Stimulated activated CD8-positive, alpha-beta memory T cell treated with anti-CD3 and anti-CD28 coated beads, Interleukin-15, amount 100 ng/mL, for 48 hours (primary cell): ENCODE measurements at regions not wholly inside any gene's neighbourhood (a gene's known extent, or its start where the extent isn't known, plus 50 kb on each side); places are given as distances from the start of the nearest gene placed in this dataset.

Experiments
- DNase-seq, 2 donors: peaks; one replicate each; pipeline ENCODE4 v3.0.0-alpha.2; 2020; ENCODE audit warnings: low read depth in 2 of 2

DNA sequence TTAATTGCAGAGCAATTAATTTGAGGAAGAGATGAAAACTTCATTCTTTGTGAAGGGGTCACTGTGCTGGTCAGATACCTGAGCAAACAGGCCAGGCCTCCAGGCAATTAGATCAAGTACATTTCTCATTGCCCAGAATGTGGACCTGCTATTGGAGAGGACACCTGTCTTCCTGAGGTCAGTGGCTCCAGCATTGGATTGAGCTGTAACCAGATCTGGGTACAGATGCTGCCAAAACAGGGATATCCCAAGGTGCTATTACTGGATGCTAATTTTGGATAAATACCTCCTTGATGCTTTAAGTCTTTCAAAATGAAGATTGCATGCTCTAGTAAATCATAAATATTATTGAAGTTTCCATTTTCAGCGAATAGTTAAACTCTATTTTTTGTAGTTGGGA, 131.5 kb downstream of the FAM161A start:
- no peak for DNase-seq

DNA sequence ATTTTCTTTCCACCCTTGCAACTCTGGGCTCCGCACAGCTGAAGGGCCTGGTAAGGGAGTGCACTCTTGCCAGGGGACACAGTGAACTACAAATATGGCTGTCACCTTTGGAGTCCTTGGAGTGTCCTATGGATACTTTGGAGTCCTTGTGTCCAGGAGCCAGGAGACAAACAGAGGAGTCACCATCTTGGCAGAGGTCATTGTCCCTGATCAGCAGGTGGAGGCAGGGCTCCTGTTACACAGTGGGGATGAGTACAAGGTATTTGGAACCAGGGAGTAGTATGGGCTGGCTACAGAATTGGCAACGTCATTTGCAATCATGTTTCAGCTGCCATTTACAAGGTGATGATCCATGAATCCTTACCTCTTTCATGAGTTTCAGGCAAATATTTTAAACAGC, 132.5 kb downstream of the FAM161A start:
- DNase-seq: no peak

DNA sequence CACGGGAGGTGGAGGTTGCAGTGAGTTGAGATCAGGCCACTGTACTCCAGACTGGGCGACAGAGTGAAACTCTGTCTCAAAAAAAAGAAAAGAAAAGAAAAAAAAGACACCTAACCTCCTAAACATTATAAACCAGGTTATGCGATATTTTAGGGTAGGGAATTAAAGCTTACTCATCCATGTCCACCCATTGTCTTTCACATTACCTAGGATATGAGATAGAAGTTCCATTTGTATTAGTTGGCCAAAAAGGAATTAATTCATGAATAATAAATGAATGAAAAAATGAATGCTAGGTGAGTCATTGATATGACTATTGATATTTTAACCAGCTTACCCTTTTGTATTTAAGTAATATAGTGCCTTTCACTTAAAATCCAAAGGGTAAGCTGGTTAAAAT, 132.9 kb downstream of the FAM161A start:
- DNase-seq: no peak

DNA sequence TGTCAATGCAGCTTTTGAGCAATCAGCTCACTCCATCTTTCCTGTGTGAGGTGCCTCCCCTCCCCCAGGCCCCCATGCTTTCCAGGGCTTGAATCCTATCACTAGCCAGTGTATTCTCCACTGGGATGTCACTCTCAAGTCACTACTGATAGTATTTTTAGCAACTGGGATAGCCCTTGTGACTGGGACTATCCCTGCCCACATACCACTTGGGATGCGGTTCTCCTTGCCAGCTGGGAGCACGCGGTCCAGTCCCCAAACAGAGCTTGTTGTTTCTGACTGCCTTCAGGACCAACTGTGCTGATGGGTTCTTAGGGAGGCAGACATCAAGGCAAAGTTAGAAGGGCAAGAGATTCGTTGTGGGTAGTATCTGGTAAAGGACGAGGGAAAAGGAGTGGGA, 134.9 kb downstream of the FAM161A start:
- no peak for DNase-seq

DNA sequence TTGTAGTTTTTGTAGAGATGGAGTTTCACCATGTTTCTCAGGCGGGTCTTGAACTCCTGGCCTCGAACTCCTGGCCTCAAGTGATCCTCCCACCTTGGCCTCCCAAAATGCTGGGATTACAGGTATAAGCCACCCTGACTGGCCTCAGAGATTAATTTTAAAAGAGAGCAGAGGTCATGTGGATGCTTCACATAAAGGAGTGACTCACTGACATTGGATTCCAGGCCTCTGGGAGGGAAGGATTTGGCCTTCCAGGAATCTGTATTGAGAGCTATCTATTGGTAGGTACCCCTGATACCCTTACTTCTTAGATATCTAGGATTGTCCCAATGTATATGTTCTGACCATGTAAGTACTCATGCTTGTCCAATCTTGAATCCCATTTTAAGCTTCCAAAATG, 138.4 kb downstream of the FAM161A start:
- DNase-seq: no peak

DNA sequence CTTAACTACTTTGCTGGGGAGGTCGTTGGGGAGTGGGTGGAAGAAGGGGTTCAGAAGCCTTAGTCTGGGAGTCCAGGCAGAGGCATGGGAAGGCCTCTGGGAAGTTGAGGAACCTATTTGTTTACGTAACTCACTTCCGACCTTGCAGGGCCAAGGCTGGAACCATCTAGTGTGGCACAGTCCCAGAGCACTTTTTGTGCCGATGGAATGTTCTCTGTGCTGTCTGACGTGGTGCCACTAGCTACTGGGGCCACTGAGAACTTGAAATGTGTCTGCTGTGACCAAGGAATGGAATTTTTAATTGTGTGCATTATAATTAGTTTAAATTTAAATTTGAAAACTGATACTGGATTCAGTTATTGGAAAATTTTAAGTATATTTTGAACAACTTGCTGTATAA, 139.7 kb downstream of the FAM161A start:
- DNase-seq: no peak

DNA sequence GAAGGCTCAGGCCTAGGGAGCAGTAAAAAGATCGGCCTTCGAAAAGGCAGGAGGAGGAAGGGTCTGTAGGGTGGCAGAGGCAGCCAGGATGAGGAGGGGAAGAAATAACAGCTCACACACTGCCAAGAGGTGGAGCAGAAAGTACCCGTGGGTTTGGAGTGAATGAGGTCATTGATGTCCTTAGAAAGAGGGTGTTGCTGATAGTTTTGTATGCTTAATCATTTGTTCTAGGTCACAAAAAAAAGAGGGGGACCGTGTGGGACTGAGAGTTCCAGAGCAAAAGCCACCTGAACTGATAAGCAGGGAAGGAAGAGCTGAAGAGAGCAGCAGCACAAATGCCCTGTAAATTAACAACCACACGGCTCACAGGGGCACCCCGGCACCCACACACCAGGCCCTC, 140.4 kb downstream of the FAM161A start:
- no peak for DNase-seq

DNA sequence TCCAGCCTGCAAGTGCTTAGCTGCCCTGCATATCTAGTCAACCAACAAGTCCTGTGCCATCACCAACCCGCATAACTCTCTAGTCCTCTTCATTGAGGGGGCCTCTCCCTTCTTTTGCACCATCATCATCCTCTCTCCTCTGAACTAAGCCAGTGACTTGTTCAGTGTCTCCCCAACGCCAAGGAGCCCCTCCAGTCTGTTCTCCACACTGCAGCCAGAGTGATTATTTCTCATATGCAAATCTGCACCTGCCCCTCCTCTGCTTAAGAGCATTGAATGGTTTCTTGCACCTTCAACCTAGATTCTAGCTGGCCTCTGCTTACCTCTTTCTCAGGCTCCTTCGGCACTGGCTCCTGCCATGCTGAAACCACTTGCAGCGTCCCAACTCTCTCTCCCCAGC, 141.8 kb downstream of the FAM161A start:
- DNase-seq: no peak

DNA sequence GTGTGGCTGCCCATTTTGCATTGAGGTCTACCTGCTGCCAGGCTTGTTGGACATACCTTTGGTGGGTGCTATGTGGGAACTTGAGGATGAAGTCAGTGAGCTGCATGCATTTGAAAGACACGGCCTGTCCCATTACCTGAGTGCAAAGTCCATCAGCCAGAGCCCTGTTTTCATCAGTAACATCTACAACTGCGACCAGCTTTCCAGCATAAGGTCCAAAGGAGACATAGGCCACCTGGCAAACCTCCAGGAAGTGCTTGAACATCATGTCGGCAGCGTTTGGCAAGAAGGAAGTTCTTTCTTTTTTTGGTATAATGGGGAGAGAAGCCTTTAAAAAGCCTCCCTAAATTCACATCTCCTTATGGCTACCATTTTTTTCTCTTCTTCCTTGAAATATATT, 143.1 kb downstream of the FAM161A start:
- DNase-seq: no peak

DNA sequence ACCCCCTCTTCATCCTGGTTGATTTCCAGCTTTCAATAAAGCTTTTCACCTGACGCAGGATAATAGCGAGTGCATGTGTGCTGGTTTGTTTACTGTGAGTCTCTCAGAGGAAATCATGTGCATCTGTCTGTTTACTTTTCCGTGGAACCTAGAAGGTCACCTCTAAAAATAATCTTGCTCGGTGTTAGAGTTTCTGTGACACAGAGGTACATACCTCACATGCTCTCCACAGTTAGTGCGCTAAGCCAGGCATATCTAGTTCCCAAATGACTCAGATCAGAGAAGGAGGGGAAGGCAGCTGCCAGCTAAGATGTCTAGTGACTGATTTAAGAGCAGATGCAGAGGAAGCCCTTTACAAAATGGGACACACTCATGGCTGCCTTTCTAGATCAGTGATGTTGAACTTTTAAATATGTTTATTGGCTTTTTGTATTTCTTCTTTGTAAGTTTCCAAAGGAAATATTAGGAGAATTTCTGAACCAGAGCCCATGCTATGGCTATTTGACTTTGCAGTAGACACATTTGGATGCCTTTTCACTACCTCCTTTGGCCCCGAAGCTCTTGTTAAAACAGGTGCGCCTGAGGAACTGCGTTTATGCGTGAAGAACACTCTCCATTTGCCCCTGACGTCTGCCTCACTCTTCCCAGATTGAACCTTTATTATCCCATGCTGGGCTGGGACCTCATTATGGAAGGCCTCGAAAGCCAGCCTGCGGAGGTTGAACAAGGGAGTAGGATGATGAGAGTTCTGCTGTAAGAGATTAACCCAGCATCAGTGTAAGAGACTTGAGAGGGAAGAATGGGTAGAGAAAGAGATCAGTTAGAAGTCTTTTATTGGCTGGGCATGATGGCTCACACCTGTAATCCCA, 145.6 kb downstream of the FAM161A start:
- no peak for DNase-seq

DNA sequence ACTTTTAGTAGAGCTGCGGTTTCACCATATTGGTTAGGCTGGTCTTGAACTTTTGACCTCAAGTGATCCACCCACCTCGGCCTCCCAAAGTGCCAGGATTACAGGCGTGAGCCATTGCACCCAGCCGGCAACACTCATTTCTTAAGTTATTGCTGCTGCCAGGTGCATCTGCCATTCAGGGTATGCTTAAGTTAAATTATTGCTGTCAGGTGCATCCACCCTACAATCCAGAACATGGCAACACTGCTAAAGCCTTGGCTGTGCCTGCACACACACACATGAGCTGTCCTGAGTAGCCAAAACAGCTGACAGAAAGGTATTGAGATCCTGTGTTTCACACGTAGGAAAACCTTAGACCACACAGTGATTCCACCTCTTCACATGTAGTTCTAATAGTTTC, 148.2 kb downstream of the FAM161A start:
- DNase-seq: no peak

DNA sequence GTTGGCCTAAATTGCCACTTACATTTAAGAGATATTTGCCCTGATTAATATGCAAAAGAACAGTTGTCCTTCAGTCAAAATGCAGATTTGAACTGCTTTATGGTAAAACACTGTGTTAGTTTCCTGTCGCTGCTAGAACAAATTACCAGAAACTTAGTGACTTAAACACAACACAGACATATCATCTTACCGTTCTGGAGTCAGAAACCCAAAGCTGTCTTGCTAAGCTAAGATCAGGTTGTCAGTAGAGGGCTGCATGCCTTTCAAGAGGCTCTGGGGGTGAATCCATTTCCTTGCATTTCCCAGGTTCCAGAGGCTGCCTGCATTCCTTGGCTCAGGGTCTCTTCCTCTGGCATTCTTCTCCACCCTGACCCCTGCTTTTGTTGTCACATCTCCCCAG, 149.5 kb downstream of the FAM161A start:
- no peak for DNase-seq

DNA sequence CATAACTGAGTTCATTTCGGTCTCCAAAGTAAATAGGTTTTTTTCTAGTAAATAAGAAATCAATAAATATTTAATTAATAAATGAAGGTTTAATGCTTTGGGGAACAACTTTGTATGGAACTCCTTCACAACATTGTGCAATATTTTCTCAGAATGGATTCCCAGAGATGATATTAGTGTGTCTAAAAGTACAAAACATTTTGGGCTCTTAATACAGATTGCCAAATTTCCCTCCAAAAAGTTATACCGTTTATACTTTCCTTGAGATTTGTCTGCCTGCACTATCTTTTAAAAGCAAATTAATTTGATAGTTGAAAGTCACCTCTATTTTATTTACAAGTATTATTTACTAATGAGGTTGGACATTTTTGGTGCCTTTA, 151.8 kb downstream of the FAM161A start:
- no peak for DNase-seq

DNA sequence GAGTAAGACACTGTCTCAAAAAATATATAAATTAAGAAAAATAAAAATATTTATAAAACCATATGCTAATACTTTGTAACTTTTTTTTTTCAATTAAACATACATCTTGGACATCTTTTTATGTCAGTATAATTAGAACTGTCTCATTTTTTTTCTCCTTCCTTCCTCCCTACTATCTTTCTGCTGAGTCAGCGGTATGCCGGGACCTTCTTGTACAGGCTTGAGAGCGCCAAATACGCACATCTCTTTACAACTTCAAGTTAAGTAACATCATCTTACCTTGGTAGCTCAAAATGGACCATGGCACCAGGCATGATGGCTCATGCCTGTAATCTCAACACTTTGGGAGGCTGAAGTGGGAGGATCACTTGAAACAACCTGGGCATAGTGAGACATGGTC, 153.4 kb downstream of the FAM161A start:
- no peak for DNase-seq

DNA sequence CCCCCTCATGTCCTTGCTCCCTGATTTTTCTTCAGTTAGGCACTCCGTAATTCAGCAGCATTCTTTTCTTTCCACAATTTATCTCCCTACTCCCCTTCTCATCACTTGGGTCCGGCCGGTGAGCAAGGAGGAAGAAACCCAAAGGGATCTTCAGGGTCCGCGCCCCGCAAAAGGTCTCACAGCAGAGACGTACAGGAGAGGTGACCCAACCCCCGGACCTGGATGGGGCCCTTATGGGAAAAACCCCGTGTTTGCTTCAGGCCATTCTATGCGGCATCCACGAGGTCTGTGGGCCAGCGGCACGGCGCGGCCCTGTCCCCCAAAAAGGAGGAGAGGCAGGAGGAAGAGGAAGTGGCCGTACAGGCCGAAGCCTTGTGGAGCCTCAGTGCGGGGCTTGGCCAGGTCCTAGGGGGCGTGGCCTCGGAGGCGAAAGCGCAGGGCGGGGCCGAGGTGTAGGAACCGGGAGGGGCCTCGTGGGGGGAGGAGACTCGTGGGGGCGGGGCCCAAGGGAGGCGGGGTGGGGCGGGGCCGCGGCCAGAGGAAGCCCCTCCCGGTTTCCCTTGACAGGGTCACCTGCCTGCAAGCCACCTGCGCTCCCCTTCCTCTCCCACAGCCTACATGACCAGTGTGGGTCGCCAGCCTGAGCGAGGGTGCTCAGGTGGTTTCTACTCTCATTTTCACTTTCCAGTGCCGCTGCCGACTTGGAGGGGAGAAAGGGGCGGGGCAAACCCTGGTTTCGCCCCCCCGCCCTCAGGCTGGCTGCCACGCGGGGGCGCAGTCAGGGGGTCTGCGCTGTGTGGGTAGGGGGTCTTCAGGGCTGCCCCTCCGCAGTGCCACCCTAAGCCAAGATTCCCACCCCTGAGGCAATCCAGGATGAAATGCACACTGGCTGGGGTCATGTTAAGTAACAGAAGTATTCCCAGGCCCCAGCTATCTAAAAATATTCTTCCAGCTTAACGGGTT, 156.4 kb upstream of the XPO1 start:
- DNase-seq: peak; percentile 71 to 73

DNA sequence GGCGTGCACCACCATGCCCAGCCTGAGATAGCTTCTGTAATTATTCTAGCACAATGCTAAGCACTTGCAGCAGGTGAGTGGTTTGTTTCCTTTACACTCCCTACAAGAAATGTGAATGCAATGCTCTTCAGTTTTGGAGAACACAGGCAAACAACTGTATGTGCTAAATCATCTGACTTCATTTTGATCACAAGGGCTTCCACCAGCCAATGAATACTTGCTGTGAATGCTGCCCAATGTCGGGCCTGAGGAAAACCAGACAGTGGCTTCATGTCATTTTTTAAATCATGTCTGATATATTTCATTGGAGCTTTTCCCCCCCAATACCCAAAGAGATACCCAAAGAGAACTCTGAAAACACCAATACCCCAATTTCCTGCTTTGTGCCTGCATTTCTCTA, 155.6 kb upstream of the XPO1 start:
- DNase-seq: no peak

DNA sequence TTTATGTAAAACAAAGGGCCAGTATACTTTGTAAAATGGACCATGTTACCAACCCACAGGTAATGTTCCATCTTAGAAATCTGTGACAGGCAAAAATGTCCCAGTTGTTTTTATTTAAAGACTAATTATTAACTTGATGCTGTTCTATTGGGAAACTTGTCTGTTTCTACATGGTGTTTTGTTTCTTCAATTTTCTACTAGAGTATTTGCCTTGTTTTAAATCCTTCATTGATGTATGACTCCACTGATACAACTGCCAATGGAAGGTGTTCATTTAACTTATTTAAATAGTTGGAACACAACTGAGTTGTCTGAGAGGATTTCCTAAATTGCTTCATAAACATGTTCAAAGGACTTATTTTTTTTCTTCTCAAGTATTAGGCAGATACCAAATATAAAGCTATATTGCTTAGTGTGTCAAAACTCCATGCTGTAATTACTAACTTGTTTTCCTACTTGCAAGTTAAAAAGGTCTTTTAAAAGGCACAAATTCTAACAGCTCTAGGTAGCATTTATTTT, 152.0 kb upstream of the XPO1 start:
- no peak for DNase-seq

DNA sequence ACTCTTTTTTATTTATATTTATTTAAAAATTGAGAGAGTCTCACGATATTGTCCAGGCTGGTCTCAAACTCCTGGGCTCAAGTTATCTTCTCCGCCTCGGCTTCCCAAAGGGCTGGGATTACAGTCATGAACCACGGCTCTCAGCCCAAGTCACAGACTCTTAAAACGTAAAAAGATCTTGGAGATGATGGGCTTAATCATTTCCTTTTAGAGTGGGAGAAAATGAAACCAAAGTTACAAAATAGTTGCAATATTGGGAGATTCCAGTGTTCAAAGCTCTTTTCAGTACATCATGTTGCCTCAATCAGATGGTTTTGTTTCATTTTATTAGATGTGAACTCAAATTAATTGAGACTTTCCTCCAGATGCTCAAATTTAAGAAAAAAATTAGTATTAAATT, 151.4 kb upstream of the XPO1 start:
- no peak for DNase-seq

DNA sequence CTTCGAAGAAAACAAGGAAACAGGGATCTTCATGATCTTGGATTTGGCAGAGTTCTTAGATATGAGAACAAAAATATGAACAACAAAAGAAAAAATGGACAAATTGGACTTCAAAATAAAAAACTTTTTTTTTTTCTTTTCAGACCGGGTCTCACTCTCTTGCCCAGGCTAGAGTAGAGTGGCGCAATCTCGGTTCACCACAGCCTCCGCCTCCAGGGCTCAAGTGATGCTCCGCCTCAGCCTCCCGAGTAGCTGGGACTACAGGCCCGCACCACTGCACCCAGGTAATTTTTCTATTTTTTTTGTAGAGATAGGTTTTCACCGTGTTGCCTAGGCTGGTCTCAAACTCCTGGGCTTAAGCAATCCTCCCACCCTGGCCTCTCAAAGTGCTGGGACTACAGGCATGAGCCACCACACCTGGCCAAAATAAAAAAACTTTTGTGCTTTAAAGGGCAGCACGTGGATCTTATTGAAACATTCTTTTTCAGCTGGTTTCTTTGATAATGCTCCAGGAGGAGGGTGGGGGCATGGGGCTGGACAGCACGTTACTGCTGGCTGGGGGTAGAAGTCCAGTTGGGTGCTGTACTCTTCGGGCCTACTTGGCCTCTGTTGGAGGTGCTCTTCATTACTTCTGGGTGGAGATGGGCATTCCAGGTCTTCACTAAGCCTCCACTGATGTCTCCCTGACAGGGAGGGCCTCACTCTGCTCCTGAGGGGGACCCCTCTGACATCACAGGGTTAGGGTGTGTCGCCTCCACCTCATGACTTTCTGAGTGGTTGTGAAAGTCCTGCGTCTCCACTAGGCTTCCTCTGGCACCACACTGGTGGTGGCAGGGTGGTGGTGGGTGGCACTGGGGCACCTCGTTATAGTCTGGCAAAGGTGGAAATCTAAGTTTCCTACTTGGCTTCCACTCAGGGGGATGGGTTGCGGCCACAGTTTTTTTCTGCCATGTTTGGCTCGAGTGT, 150.5 kb upstream of the XPO1 start:
- no peak for DNase-seq

DNA sequence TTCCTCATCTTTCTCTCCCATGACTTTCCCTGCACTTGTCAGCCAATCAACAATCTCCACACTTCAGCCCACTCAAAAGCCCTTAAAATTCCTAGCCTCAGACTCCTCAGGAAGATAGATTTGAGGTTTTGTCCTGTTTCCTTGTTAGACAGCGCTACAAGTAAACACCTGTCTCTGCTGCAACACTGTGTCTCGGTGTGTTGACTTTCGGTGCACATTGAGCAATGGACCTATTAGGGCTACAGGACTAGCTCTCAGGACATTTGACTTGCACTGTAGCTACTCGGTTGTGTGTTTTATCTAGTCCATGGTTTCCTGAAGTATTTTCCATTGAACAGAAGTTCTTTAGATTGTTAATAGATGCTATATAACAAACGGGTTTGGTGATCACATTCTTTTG, 140.9 kb upstream of the XPO1 start:
- no peak for DNase-seq

DNA sequence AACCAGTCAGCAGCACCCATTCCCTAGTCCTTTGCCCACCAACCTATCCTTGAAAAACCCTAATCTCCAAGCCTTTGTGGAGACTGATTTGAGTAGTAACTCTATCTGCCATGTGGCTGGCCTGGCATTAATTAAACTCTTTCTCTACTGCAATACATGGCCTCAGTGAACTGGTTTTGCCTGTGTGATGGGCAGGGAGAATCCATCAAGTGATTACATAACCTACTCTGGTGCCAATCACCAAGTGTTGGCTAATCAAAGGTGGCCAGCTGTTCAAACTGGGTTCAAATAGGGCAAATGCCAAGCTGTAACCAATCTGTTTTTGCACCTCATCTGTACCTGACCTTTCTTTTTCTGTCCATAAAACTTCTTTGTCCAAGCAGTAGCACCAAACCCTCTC, 139.8 kb upstream of the XPO1 start:
- DNase-seq: no peak

DNA sequence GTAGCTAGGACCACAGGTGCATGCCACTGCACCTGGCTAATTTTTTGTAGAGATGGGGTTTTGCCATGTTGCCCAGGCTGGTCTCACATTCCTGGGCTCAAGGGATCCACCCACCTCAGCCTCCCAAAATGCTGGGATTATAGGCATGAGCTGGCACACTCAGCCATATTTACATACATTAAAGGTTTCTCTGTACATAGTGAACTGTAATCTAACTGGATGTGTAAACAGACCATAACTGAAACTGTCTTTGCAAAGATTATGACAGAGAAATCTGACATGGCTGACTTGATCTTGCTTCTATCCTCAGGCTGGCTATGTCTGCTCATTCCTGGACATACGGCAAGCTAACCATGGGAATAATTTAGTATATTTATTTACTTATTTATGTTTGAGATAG, 139.2 kb upstream of the XPO1 start:
- no peak for DNase-seq
